HK-2 (cell line): ENCODE measurements at regions not wholly inside any gene's neighbourhood (a gene's known extent, or its start where the extent isn't known, plus 50 kb on each side); places are given as distances from the start of the nearest gene placed in this dataset.

Experiments
- DNase-seq: peaks from one replicate; pipeline ENCODE4 v3.0.0-alpha.2; 2018; ENCODE audit not compliant: unreplicated experiment

DNA sequence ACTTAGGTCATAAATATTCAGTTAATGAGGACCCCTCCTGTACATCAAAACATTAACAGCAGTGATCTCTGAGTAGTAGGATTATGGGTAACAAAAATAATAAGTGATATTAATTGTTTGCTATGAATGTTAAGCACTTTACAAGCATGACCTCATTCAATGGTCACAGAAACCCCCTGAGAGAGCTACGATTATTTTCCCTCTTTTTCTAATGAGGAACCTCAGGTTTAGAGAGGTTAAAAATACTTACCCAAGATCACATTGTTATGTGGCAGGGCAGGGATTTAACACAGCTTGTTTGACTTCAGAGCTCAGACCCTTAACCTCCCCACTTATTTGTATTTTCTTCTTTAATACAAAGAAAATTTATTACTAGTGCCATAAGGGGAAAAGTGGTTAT, 228.2 kb downstream of the TBL1XR1 start:
- no peak for DNase-seq

DNA sequence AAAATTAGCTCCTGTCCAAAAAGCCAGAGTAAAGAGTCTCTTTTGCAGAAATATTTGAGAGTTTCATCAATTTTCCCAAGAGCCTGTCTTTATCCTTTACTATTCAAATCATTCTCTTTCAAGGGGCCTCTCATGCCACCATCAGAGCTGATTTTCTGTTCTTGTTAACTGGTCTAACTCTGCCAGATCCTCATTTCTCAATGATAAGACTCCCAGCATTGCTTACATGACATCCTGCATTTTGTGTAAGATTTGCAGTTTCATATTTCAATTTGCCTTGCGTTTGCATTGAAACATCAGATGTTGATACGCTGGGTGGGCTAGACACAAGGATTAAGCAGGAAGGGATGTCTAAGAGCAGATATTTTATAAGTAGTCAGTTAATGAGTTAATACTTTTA, 228.7 kb downstream of the TBL1XR1 start:
- DNase-seq, result no peak

GRCh38 chr3:176967522-176967921, 229.8 kb downstream of the TBL1XR1 start:
- DNase-seq, result no peak

GRCh38 chr3:176964661-176965060, 232.6 kb downstream of the TBL1XR1 start:
- no peak for DNase-seq

DNA sequence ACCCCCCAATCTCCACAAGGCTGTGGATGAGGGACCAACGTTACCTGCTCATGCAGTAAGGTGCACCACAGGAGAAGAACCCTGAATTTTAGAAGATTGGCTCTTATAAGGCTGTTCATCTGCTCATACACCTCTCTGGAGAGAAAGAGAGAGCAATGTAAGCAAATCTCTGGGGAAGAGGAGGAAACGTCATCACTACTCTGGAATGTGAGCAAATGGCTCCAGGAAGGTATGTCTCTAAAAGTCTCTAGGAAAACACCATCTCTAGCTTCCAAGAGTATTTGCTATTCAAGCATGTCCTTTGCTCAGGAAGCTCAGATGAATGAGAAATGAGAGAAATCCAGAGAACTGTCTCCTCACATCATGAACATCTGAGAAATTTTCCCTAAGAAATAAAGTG, 235.4 kb downstream of the TBL1XR1 start:
- no peak for DNase-seq

GRCh38 chr3:176959867-176960266, 237.4 kb downstream of the TBL1XR1 start:
- no peak for DNase-seq

GRCh38 chr3:176958560-176958959, 238.7 kb downstream of the TBL1XR1 start:
- DNase-seq, result no peak

DNA sequence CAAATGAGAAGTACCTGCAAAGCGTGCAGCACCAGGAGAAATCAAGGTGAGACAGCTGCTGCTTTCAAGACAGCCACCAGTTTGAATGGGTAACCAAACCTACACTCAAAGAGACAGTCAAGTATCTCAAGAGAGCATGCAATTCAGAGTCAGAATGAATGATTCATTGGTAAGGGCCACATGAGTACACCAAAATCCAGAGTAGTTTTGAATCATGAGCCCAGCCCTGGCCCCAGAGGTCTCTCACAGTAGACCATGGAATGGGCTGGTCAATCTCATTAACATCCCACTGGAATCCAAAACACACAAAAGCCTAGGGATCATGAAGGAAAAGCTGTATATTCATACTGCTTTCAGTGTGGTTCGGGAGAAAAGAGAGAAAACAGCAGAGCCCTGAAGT, 242.8 kb downstream of the TBL1XR1 start:
- DNase-seq, result no peak

DNA sequence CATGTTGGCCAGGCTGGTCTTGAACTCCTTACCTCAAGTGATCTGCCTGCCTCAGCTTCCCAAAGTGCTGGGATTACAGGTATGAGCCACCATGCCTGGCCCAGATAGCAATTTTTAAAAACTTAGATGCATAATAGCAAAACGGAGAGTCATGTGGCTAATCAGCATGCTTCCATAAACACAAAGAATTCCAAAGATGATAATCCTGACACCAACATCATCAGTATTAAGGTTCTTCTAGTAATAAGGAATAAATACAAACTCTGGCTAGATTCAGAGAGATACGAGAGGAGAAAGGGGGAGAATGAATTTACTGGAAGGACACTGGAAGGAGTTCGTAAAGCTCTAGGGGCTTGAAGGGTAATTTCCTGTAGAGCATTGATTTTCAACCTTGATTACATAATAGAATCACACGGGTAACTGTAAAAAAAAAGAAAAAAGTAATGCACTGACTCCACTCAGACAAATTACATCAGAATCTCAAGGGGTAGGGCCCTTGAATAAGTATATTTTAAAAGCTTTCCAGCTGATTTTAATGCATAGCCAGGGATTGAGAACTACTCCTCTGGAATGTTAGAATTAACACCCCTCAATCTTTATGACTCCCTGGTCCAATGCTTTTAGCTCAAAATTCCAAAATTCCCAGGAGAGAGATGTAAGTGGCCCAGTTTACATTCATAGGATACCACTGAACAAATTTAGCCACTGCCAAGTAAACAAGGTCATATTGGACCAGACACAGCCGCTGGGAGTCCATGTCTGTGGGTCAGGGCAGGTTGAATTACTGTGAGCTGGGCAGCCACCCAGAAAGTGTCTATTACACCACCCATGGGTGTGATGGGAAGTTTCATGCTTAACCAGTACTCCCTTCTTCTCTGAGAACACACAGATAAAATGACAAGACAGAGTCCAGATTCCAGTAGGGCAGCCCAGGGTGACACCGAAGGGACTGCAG, 243.9 kb downstream of the TBL1XR1 start:
- DNase-seq, result no peak

DNA sequence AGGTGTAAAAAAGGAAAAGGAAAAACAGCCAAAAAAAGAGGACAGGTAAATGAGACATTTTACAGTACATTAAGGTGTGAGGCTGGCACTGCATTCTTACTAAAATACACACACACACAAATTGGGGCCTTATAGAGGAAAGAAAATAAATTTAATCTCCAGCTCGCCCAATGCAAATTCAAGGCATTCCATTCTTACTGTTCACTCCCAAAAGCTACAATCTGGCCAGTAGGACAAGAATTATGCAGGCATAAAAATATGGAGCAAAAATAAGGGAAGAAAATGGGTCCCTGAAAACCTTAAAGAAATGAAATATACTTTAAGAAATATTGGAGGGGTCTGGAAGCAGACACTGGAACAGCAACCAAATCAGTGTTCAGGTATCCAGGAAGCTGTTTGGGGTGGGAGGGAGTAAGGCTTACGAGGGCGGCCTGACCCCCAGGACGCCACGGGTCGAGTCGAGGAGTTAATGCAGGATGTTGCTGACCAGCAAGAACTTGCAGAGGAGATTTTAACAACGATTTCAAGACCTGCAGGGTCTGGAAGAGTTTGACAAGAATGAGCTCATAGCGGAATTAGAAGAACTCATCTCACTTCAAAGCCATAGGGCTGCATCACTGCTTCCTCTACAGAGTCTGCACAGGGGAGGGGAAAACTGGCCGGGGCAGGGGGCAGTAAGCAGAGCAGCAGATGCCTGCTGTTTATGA, 245.5 kb downstream of the TBL1XR1 start:
- DNase-seq, result no peak

GRCh38 chr3:176951144-176951543, 246.1 kb downstream of the TBL1XR1 start:
- no peak for DNase-seq

GRCh38 chr3:176950743-176951142, 246.5 kb downstream of the TBL1XR1 start:
- DNase-seq, result peak; percentile 30

DNA sequence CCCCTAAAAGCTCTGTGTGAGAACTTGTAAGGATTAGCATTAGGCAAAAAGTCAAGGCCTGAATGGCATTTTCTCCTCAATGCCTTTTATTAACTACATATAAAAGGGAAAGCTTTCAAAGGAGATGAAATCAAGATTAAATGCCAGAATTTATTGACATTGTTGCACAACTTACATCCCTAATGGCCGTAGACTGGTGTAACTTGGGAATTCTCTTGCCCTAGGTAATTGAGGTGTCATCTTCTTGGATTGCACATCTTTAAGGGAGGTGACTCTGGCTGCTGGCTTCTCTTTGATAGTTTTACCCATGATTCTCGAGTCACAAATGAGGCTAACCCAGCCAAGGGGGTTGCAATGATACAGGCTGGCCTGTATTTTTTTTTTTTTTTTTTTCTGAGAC, 249.1 kb downstream of the TBL1XR1 start:
- DNase-seq, result no peak

GRCh38 chr3:176946202-176946601, 251.1 kb downstream of the TBL1XR1 start:
- no peak for DNase-seq

DNA sequence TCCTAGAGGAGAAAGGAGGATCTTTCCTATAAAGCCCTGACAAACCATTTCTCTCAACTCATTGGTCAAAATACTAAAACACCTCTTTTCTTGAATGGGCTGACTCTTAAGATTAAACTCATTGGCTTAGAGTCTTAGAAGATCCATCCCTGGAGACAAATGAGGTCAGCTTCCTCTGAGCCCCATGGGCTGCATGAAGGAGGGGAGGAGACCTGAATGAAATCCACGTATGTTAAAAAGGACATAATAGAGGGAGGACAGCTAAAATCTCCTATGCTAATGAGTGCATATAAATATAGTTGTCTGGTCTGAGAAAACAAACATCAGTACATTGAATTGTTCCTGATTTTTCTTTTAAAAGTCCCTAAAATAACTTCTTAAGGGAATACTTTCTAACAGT, 255.0 kb downstream of the TBL1XR1 start:
- no peak for DNase-seq

DNA sequence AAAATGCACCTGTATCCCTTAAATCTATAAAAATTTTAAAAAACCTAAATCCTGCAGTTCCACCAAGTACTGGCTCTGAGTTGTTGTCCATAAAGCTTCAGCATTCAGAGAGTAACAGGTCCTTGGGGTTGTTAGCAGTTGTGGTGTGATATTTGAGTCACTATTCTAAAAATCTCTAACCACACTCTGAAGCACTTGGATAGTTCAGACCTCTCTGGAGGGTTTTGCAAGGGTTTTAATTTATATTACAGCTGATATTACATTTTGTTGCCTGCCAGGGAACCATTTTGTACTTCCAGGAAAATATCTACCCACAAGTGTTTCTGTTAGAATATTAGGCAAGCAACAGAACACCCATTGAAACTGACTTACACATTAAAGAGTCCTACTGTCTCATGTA, 255.6 kb downstream of the TBL1XR1 start:
- no peak for DNase-seq

DNA sequence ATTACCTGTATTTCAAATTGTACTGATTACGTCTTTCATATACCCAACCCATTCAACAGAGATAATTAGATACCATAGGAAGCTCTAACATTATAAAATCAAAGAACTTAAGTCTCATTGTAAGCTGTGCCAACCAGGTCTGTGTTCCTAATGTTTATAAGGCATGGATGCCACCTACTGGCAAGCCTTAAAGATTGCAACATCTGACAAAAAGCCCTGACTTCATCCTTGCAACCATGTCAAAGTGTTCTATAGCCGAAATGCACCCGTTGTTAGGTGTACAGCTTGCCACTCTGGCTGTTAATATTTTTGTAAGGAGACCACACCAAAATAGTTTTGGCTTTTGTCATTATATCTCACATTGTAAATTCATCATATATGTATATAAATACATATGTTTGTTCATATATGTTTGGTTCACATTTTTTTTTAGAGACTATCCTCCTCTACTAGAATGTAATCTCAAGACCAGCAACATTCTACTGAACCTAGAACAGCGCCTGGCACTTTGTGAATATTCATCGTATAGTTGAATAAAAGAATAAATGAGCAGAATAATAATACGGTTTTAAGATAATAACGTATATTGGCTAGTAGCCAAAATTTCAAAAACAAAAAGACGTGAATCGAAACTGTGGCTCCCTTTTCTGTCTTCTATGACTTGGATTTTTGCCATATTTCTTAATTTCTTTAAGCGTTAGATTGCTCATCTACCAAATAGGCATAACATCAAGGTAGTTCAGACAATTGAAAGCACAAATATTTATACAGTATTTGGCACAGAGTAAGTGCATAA, 258.1 kb downstream of the TBL1XR1 start:
- DNase-seq, result no peak

DNA sequence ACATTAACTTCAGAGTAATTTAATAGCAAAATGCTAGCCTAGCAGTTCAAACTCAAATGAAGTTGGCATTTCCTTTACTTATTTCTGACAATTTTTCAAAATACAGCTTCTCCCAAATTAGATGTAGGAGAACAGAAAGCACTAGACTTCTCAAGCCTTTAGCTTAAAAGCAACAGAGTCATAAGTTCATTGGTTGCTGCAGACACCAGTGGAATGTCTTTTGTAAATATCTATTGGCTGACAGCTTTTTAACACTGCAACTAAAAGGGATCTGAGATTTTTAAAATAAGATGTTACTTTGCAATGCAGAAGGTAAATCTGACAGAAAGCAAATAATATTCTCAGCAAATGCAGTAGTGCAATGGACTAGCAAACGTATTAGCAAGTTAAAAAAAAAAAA, 259.3 kb downstream of the TBL1XR1 start:
- DNase-seq, result no peak

GRCh38 chr3:176937541-176937940, 259.7 kb downstream of the TBL1XR1 start:
- DNase-seq, result no peak

- DNase-seq, result no peak
Observed at GRCh38 chr3:176935194-176935888, 261.9 kb downstream of the TBL1XR1 start.

- no peak for DNase-seq
Observed at GRCh38 chr3:176934698-176935097, 262.6 kb downstream of the TBL1XR1 start.

GRCh38 chr3:176933704-176934103, 263.6 kb downstream of the TBL1XR1 start:
- no peak for DNase-seq
